ENCODE measurements at regions not wholly inside any gene's neighbourhood (a gene's known extent, or its start where the extent isn't known, plus 50 kb on each side); places are given as distances from the start of the nearest gene placed in this dataset.

DNA sequence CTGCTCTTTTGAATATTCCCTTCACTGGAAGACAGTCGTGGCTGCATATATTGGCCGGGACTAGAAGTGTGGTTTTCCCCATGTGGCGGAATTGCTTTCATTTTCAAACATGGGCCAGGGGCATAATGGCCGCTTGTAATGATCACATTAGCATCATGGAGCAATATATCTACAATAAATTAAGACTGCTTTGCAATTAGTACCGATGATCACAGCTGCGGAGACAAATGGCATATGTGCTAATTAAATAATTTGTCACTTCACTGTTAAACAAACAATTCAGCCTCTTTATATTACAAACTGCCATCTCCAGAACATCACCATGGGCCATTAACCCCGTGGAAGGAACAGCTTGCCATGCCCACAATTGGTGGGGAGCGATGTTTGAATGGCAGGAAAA is 68.2 kb upstream of the OLIG2 start:
- Histone ChIP-seq H3K27ac (ENCODE audit: low read length) (no peak overlapping the region), H3K9me2 (replicated peaks; ENCODE audit: insufficient read depth, low read length) (no peaks in the 10 kb centered on the region), H3K79me2 (ENCODE audit: low read length) (no peaks in the 10 kb centered on the region), H3K4me1 (ENCODE audit: low read length) (no peaks in the 10 kb centered on the region), H3F3A (ENCODE audit: insufficient read depth, low read length) (no peaks in the 10 kb centered on the region), H2AFZ (ENCODE audit: low read length) (no peak overlapping the region), H3K36me3 (replicated peaks; ENCODE audit: insufficient read depth, low read length) (no peaks in the 10 kb centered on the region), H3K4me2 (ENCODE audit: low read depth, low read length) (no peak overlapping the region), H3K27me3 (replicated peaks; ENCODE audit: insufficient read depth, low read length) (no peaks in the 10 kb centered on the region), H3K4me3 (ENCODE audit: low read length) (no peak overlapping the region), H4K20me1 (ENCODE audit: insufficient read depth, low read length) (no peaks in the 10 kb centered on the region), H3K9ac (ENCODE audit: low read length) (no peak overlapping the region), H3K9me3 (replicated peaks; ENCODE audit: insufficient read depth, low read length) (no peaks in the 10 kb centered on the region)
- DNase-seq, result no peak
- no peak for TF ChIP-seq EZH2 (optimal IDR thresholded peaks at IDR 0.05; ENCODE audit: low read depth, low read length)
- TF ChIP-seq, protein P1, sequence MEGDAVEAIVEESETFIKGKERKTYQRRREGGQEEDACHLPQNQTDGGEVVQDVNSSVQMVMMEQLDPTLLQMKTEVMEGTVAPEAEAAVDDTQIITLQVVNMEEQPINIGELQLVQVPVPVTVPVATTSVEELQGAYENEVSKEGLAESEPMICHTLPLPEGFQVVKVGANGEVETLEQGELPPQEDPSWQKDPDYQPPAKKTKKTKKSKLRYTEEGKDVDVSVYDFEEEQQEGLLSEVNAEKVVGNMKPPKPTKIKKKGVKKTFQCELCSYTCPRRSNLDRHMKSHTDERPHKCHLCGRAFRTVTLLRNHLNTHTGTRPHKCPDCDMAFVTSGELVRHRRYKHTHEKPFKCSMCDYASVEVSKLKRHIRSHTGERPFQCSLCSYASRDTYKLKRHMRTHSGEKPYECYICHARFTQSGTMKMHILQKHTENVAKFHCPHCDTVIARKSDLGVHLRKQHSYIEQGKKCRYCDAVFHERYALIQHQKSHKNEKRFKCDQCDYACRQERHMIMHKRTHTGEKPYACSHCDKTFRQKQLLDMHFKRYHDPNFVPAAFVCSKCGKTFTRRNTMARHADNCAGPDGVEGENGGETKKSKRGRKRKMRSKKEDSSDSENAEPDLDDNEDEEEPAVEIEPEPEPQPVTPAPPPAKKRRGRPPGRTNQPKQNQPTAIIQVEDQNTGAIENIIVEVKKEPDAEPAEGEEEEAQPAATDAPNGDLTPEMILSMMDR (IDR thresholded peaks at IDR 0.05; ENCODE audit: low read length), result no peak
- no peak for TF ChIP-seq EZH2phosphoT487 (IDR thresholded peaks at IDR 0.05; ENCODE audit: low read length)

DNA sequence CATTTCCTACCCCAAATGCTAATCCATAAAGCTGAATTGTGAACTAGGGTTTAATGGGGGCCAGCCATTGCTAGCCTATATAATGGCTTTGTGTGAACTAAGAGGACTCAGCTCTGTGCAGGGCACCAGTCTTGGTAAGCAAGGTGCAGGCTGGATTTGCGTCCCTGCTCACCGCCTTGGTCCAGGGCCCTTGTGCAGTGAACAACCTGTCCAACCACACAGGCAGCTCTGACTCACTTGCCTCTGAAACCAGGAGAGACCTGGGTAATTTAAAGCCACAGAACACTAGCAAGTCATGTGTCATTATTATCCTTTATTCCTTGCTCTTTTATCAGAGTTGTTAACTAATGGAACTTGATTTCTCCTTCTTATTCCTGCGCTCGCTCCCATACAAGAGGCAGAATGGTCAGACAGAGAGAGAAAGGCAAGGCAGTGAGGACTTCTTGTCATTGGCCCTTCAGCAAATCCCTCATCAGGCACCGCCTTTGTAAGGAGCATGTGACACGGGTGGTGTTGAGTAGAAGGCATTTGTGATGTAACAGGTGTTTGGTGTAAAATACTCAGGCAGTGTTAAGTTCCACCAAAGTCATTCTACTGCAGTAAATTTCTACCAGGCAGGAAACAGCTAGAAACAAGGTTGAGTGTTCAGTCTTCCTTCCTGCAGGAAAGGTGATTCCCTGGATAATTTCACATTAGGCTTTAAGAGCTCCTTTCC is 67.3 kb upstream of the OLIG2 start:
- H3K4me3 ChIP-seq (ENCODE audit: low read length), result no peak overlapping the region
- no peaks in the 10 kb centered on the region for H3F3A ChIP-seq (ENCODE audit: insufficient read depth, low read length)
- TF ChIP-seq, protein P1 (IDR thresholded peaks at IDR 0.05; ENCODE audit: low read length), result no peak
- TF ChIP-seq EZH2phosphoT487 (IDR thresholded peaks at IDR 0.05; ENCODE audit: low read length) (no peak), EZH2 (optimal IDR thresholded peaks at IDR 0.05; ENCODE audit: low read depth, low read length) (no peak)
- H3K79me2 ChIP-seq (ENCODE audit: low read length), result no peaks in the 10 kb centered on the region
- DNase-seq, result no peak
- no peaks in the 10 kb centered on the region for H4K20me1 ChIP-seq (ENCODE audit: insufficient read depth, low read length)
- no peak overlapping the region for H3K27ac ChIP-seq (ENCODE audit: low read length)
- no peaks in the 10 kb centered on the region for H3K9me2 ChIP-seq (replicated peaks; ENCODE audit: insufficient read depth, low read length)
- H3K4me1 ChIP-seq (ENCODE audit: low read length), result no peaks in the 10 kb centered on the region
- no peak overlapping the region for H3K4me2 ChIP-seq (ENCODE audit: low read depth, low read length)
- H3K9ac ChIP-seq (ENCODE audit: low read length), result no peak overlapping the region
- H2AFZ ChIP-seq (ENCODE audit: low read length), result no peak overlapping the region
- no peaks in the 10 kb centered on the region for H3K36me3 ChIP-seq (replicated peaks; ENCODE audit: insufficient read depth, low read length)
- no peaks in the 10 kb centered on the region for H3K27me3 ChIP-seq (replicated peaks; ENCODE audit: insufficient read depth, low read length)
- H3K9me3 ChIP-seq (replicated peaks; ENCODE audit: insufficient read depth, low read length), result no peaks in the 10 kb centered on the region

DNA sequence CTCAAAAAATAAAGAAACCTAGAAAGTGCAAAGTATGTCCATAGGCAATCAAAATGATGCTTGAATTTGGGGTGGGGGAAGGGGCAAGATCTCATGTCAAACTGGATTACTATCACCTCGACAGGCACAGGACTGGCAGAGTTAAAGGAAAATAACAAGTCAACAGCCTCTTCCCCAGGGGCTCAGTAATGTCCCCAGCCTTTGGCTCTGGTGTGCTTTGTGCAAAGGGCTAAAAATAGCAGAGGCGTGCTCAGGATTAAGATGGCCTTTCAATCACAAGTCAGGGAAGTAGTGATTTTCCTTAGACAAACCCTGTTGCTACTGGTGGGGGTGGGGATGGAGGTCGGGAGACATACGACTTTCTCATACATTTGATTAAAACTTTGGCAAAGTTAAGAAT is 63.5 kb upstream of the OLIG2 start:
- TF ChIP-seq EZH2phosphoT487 (IDR thresholded peaks at IDR 0.05; ENCODE audit: low read length) (no peak), EZH2 (optimal IDR thresholded peaks at IDR 0.05; ENCODE audit: low read depth, low read length) (no peak)
- TF ChIP-seq, protein P1 (IDR thresholded peaks at IDR 0.05; ENCODE audit: low read length), result no peak
- H3K4me2 ChIP-seq (ENCODE audit: low read depth, low read length), result no peak overlapping the region

More for the DNA sequence above, 63.5 kb upstream of the OLIG2 start:
- Histone ChIP-seq H3K9me2 (replicated peaks; ENCODE audit: insufficient read depth, low read length) (no peaks in the 10 kb centered on the region), H2AFZ (ENCODE audit: low read length) (no peak overlapping the region), H3K27me3 (replicated peaks; ENCODE audit: insufficient read depth, low read length) (no peaks in the 10 kb centered on the region), H3K9ac (ENCODE audit: low read length) (no peak overlapping the region), H3K9me3 (replicated peaks; ENCODE audit: insufficient read depth, low read length) (no peaks in the 10 kb centered on the region), H3K79me2 (ENCODE audit: low read length) (no peaks in the 10 kb centered on the region), H3F3A (ENCODE audit: insufficient read depth, low read length) (no peaks in the 10 kb centered on the region), H3K27ac (ENCODE audit: low read length) (no peak overlapping the region), H3K36me3 (replicated peaks; ENCODE audit: insufficient read depth, low read length) (no peaks in the 10 kb centered on the region), H3K4me3 (ENCODE audit: low read length) (no peak overlapping the region), H3K4me1 (ENCODE audit: low read length) (no peaks in the 10 kb centered on the region), H4K20me1 (ENCODE audit: insufficient read depth, low read length) (no peaks in the 10 kb centered on the region)
- DNase-seq, result no peak
